ENCODE measurements at regions not wholly inside any gene's neighbourhood (a gene's known extent, or its start where the extent isn't known, plus 50 kb on each side); places are given as distances from the start of the nearest gene placed in this dataset.
A peak's percentile ranks its signal among the peaks of the same experiment; 100 is the strongest.

DNA sequence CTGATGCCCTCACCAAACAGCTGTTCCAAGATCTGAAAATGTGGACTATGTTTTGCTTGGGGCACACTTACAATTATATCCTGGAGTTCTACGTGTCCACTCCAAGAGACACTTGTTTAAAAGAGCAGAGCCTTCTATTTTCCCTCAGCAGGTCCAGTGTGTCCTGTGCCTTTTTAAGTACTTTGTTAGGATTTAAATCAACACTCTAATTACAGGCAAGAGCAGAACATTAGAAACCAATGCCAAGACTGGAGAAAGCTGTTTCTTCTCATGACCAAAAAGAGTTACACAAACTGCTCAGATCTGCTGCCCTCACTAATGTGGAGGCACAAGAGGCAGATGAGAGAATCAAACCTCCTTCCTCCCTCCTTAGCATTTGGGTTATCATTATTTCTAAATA is 452.9 kb downstream of the LMO4 start:
- no peaks in the 10 kb centered on the region for H3K9me3 ChIP-seq (ENCODE audit: control insufficient read depth, insufficient read depth, low read length)
- H3K27ac ChIP-seq (ENCODE audit: low read depth, low read length) = no peak overlapping the region
- no peaks in the 10 kb centered on the region for H3K36me3 ChIP-seq (ENCODE audit: control insufficient read depth, insufficient read depth, low read length)
- H3K4me3 ChIP-seq (ENCODE audit: low read depth, low read length) = no peak overlapping the region
- no peak overlapping the region for H3K9ac ChIP-seq (ENCODE audit: low read depth, low read length)
- H3K27me3 ChIP-seq (ENCODE audit: control insufficient read depth, insufficient read depth, low read length) = no peaks in the 10 kb centered on the region
- no peaks in the 10 kb centered on the region for H3K4me1 ChIP-seq (ENCODE audit: control insufficient read depth, insufficient read depth, low read length)

DNA sequence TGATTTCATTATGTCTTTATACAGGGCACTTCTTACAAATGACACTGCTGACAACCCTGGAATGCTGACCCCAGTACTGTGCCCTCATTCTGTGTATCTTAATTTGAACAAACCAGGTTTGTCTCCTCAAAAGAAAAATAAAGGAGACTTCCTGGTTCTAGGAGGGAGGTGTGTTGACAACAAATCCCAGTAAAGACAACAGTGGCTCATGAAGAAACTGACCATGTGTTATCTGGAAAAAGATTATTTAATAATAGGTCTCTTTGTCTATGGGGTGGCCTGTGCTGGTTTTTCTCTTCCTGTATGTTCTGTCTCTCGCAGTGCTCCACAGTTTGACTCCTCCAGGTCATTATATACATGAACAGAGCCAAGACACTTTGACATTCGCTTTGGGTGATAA is 454.6 kb downstream of the LMO4 start:
- Histone ChIP-seq H3K4me1 (ENCODE audit: control insufficient read depth, insufficient read depth, low read length) (0 out of 2 replicates have a peak, but pooled peaks cover 7% of the 10 kb centered on the region), H3K27ac (ENCODE audit: low read depth, low read length) (no peak overlapping the region), H3K9me3 (ENCODE audit: control insufficient read depth, insufficient read depth, low read length) (no peaks in the 10 kb centered on the region), H3K27me3 (ENCODE audit: control insufficient read depth, insufficient read depth, low read length) (no peaks in the 10 kb centered on the region), H3K4me3 (ENCODE audit: low read depth, low read length) (no peak overlapping the region), H3K9ac (ENCODE audit: low read depth, low read length) (no peak overlapping the region), H3K36me3 (ENCODE audit: control insufficient read depth, insufficient read depth, low read length) (no peaks in the 10 kb centered on the region)

DNA sequence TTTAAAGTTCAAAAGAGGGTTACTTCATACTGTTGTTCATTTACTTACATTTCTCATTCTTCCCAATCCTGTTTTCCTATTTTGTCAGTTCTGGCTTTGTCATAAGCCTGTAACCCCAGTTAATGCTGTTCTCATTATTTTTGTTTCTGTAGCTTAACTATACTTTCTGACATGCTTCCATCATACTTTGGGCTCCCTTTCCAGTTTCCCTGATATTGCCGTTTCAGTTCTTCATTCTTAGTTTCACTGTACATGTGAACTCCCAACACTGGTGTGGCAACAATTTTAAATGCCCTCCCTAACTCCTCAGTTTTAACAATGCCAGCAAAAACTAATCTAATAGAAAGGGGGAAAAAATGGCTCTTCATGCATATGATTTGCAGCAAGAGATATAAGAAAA is 456.7 kb downstream of the LMO4 start:
- Histone ChIP-seq H3K4me3 (ENCODE audit: low read depth, low read length) (no peak overlapping the region), H3K27ac (ENCODE audit: low read depth, low read length) (no peak overlapping the region), H3K9ac (ENCODE audit: low read depth, low read length) (no peak overlapping the region), H3K4me1 (ENCODE audit: control insufficient read depth, insufficient read depth, low read length) (0 out of 2 replicates have a peak, but pooled peaks cover 7% of the 10 kb centered on the region), H3K36me3 (ENCODE audit: control insufficient read depth, insufficient read depth, low read length) (no peaks in the 10 kb centered on the region), H3K27me3 (ENCODE audit: control insufficient read depth, insufficient read depth, low read length) (no peaks in the 10 kb centered on the region), H3K9me3 (ENCODE audit: control insufficient read depth, insufficient read depth, low read length) (no peaks in the 10 kb centered on the region)

DNA sequence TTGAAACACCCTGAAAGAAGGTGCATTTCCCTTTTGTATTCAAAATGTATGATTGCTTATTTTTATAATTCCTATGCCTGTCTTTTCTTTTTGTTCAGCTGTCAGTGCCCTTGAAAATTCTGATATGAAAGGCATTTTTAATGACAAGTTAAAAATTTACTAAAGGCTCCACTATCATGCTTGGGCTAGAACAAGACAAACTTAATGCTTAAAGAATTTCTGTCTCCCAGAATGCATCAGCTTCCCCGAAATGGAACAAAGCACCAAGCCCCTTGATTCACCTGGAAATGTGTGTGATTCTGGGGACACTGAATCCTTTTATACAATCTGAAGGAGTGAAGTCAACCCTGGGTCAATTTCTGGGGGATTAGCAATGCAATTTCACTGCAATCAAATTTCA is 457.5 kb downstream of the LMO4 start:
- Histone ChIP-seq H3K4me1 (ENCODE audit: control insufficient read depth, insufficient read depth, low read length) (0 out of 2 replicates have a peak, but pooled peaks cover 7% of the 10 kb centered on the region), H3K36me3 (ENCODE audit: control insufficient read depth, insufficient read depth, low read length) (no peaks in the 10 kb centered on the region), H3K4me3 (ENCODE audit: low read depth, low read length) (no peak overlapping the region), H3K9ac (ENCODE audit: low read depth, low read length) (no peak overlapping the region), H3K27me3 (ENCODE audit: control insufficient read depth, insufficient read depth, low read length) (no peaks in the 10 kb centered on the region), H3K27ac (ENCODE audit: low read depth, low read length) (no peak overlapping the region), H3K9me3 (ENCODE audit: control insufficient read depth, insufficient read depth, low read length) (no peaks in the 10 kb centered on the region)

DNA sequence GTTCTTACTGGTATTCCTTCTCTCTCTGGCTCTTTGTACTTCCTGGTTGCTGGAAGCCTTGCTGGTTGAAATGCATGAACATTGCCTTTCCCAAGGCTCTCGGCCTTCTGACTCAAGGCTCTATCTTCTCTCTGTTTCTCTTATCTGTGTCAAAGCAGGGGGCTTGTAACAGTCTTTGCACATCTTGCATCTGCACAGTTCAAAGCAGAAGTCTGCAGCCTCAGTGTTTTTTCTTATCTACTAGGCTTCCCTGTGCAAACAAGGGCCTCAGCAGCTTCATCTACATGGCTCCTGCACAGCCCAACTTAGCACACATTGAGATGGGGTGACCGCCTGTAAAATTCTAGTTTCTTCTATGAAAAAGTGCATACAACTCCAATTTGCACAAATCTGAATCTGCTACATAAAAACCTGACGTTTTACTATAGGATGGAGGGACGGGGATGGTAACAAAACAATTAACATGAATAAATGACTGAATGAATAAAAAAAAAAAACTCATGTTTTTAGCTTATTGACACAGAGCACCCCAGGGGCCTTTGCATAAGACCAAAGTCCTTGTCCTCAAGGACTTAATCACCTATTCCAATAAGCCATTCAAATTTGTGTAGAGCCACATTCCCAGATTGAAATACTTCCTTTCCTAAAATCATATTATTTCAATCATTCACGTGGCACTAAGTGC is 458.3 kb downstream of the LMO4 start:
- H3K9me3 ChIP-seq (ENCODE audit: control insufficient read depth, insufficient read depth, low read length) = no peaks in the 10 kb centered on the region
- H3K36me3 ChIP-seq (ENCODE audit: control insufficient read depth, insufficient read depth, low read length) = no peaks in the 10 kb centered on the region
- H3K27ac ChIP-seq (ENCODE audit: low read depth, low read length) = peak overlapping the region; percentile 32
- H3K9ac ChIP-seq (ENCODE audit: low read depth, low read length) = no peak overlapping the region
- H3K4me1 ChIP-seq (ENCODE audit: control insufficient read depth, insufficient read depth, low read length) = 0 out of 2 replicates have a peak, but pooled peaks cover 7% of the 10 kb centered on the region
- no peak overlapping the region for H3K4me3 ChIP-seq (ENCODE audit: low read depth, low read length)
- H3K27me3 ChIP-seq (ENCODE audit: control insufficient read depth, insufficient read depth, low read length) = no peaks in the 10 kb centered on the region

DNA sequence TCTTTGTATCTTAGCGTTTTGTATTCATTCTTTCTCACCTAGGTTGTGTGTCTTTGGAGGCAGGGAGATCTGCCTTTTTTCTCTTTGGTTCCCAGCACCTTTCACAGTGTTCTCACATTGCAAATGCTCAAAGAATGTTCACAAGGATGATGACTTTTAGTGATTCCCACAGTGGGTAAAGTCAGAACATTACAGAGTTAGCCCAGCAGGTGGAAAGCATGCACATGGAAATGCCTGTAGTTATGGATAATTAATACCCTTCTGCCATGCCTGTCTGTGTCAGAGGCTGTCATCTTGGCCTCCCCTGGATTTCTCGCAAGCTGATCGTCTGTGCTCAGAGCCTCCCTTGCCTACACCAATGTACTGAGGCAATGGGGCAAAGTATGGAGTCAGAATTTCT is 458.9 kb downstream of the LMO4 start:
- Histone ChIP-seq H3K36me3 (ENCODE audit: control insufficient read depth, insufficient read depth, low read length) (no peaks in the 10 kb centered on the region), H3K27me3 (ENCODE audit: control insufficient read depth, insufficient read depth, low read length) (no peaks in the 10 kb centered on the region), H3K4me3 (ENCODE audit: low read depth, low read length) (no peak overlapping the region), H3K9me3 (ENCODE audit: control insufficient read depth, insufficient read depth, low read length) (no peaks in the 10 kb centered on the region), H3K27ac (ENCODE audit: low read depth, low read length) (peak overlapping the region; percentile 32), H3K9ac (ENCODE audit: low read depth, low read length) (no peak overlapping the region), H3K4me1 (ENCODE audit: control insufficient read depth, insufficient read depth, low read length) (0 out of 2 replicates have a peak, but pooled peaks cover 7% of the 10 kb centered on the region)

DNA sequence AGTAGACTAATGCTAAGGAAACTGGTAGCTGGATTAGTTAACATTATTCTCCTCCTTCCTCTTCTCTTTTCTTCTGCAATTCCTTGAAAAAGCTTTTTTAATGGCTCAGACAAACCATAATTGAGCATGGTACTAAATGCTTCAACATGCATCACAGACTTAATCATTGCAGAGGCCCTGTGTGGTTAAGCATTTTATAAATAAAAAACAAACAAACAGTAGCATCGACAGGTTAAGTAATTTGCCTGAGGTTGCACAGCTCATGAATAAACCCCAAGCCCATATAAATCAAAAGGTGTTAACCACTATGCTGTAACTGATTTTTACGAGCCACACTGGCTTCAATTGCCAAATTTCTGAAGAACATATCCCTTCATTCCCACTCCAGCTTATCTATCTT is 462.1 kb downstream of the LMO4 start:
- H3K27ac ChIP-seq (ENCODE audit: low read depth, low read length) = no peak overlapping the region
- peaks cover 7% of the 10 kb centered on the region; the same call in 1 of the 2 replicates for H3K4me1 ChIP-seq (ENCODE audit: control insufficient read depth, insufficient read depth, low read length)
- H3K9me3 ChIP-seq (ENCODE audit: control insufficient read depth, insufficient read depth, low read length) = no peaks in the 10 kb centered on the region
- H3K27me3 ChIP-seq (ENCODE audit: control insufficient read depth, insufficient read depth, low read length) = no peaks in the 10 kb centered on the region
- no peak overlapping the region for H3K4me3 ChIP-seq (ENCODE audit: low read depth, low read length)
- H3K9ac ChIP-seq (ENCODE audit: low read depth, low read length) = no peak overlapping the region
- no peaks in the 10 kb centered on the region for H3K36me3 ChIP-seq (ENCODE audit: control insufficient read depth, insufficient read depth, low read length)

DNA sequence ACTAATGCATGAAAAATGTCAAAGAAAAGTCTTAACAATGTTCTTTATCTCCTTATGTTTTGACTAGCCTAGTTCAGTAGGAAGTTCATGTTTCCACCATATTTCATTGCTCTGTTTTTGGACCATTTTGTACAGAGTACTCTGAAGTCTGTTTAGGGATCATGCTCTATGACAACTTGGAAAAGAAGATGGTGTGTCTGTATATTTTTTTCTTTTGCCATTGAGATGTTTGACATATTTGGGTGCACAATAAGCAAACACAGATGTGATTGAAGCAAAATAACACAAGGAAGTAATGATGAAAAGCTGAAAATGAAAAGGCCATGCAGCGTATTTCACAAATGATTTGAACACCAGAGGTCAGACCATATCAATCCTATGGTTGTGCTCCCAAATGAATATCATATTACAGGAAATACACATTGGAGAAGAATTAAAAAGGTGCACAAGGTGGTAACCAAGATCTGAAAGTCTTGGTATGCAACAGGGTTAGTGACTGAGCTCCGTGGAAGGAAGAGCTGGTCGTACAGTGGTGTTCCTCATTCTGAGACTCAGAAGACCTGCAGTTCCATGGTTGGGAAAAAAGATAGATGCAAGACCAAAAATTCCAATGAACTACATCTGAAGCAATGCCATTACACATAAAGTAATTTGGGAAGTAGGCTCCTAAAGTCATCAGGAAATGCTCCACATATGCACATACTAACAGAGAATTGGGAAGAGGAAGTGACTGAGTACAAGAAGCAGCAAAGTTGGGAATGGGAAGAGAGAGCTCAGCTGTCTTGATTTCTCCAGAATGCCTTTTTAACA is 463.5 kb downstream of the LMO4 start:
- no peak overlapping the region for H3K4me3 ChIP-seq (ENCODE audit: low read depth, low read length)
- no peaks in the 10 kb centered on the region for H3K9me3 ChIP-seq (ENCODE audit: control insufficient read depth, insufficient read depth, low read length)
- H3K27ac ChIP-seq (ENCODE audit: low read depth, low read length) = no peak overlapping the region
- no peaks in the 10 kb centered on the region for H3K27me3 ChIP-seq (ENCODE audit: control insufficient read depth, insufficient read depth, low read length)
- no peaks in the 10 kb centered on the region for H3K36me3 ChIP-seq (ENCODE audit: control insufficient read depth, insufficient read depth, low read length)
- H3K4me1 ChIP-seq (ENCODE audit: control insufficient read depth, insufficient read depth, low read length) = peaks cover 14% of the 10 kb centered on the region
- H3K9ac ChIP-seq (ENCODE audit: low read depth, low read length) = no peak overlapping the region

DNA sequence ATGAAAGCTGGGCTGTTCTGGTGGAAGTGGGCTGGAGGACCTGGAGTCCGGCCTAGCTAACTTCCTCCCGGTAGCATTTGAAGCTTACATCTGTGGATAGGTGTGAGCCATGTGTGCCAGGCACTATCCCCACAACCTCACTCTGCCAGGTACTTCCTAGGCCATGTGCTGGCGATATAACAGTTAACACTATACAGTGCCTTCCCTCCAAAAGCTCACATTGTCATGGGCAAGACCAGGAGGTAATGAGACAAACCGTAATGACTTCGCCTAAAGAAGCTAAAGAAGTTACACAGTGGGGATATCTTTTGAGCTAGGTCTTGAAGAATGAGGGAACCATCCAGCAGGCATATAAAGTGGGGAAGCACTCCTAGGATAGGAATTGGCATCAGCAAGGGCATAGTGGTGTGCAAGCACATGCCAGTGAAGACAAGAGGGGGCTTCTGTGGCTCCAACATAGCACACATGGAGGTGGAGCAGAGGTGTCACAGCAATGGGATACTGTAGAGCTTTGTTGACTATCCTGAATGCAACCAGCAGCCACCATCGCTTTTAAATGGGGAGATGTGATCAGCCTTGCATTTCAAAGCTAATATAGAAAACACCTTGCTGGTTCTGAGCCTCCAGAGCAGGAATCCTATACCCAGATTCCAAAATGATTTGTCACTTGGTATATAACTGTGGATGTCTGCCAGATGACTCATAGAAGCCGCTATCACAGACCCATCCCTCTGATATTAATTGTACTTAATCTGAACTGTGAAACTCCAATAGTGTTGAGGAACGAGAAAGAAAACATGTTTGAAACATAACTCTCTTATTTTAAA is 466.3 kb downstream of the LMO4 start:
- Histone ChIP-seq H3K9ac (ENCODE audit: low read depth, low read length) (no peak overlapping the region), H3K36me3 (ENCODE audit: control insufficient read depth, insufficient read depth, low read length) (no peaks in the 10 kb centered on the region), H3K4me3 (ENCODE audit: low read depth, low read length) (no peak overlapping the region), H3K27me3 (ENCODE audit: control insufficient read depth, insufficient read depth, low read length) (no peaks in the 10 kb centered on the region), H3K9me3 (ENCODE audit: control insufficient read depth, insufficient read depth, low read length) (no peaks in the 10 kb centered on the region), H3K27ac (ENCODE audit: low read depth, low read length) (no peak overlapping the region), H3K4me1 (ENCODE audit: control insufficient read depth, insufficient read depth, low read length) (peaks cover 8% of the 10 kb centered on the region)

DNA sequence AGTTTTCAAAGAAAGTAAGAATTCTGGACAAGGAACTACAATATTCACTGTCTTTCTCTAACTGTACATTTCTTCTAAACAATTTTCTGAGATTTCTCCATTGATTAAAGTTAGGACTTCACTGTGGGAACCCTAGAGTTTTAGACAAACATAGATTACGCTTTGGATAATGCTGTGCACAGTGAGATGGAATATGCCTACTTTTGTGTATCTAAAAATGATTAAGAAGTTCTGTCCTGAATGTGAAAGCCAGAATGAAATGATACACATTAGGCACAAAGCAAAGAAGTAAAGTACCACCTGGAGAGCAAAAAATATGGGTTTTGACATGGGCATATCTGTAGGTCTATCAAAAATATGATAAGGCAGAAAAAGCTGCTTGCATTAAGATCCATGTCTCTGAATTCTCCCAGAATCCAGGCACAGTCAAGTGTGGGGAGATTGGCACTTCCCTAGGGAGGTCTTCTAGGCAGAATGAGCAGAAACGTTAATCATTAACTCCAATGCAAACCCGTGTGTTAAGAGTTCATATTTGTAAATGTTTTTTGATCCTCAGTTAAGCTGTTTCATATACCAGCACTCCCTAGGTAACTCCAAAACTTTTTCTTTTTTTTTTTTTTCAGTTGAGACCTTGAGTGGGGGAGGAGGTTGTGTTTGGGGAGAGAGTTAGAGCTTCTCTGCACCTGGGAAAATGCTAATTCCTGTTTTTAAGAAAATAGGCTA is 467.1 kb downstream of the LMO4 start:
- Histone ChIP-seq H3K4me1 (ENCODE audit: control insufficient read depth, insufficient read depth, low read length) (peaks cover 8% of the 10 kb centered on the region), H3K9ac (ENCODE audit: low read depth, low read length) (no peak overlapping the region), H3K9me3 (ENCODE audit: control insufficient read depth, insufficient read depth, low read length) (no peaks in the 10 kb centered on the region), H3K4me3 (ENCODE audit: low read depth, low read length) (no peak overlapping the region), H3K27me3 (ENCODE audit: control insufficient read depth, insufficient read depth, low read length) (no peaks in the 10 kb centered on the region), H3K27ac (ENCODE audit: low read depth, low read length) (no peak overlapping the region), H3K36me3 (ENCODE audit: control insufficient read depth, insufficient read depth, low read length) (no peaks in the 10 kb centered on the region)

All from HUES48 (cell line).